GM23338 (cell line): ENCODE measurements at regions not wholly inside any gene's neighbourhood (a gene's known extent, or its start where the extent isn't known, plus 50 kb on each side); places are given as distances from the start of the nearest gene placed in this dataset.
A peak's percentile ranks its signal among the peaks of the same experiment; 100 is the strongest.

Experiments
- ATAC-seq: fragments of 200-7000 bp; cut with Tn5 transposase; 3 replicates; pipeline ENCODE4 v1.9.1; 2020
- DNase-seq: peaks from one replicate; pipeline ENCODE4 v3.0.0-alpha.2; 2015; ENCODE audit warnings: low spot score
- H2AFZ ChIP-seq: fragments of 200-600 bp; sonication (generic); 2 replicates; pipeline ENCODE4 v1.8.0; 2016; ENCODE audit warnings: antibody characterized with exemption, mild to moderate bottlenecking, moderate library complexity
- H3F3A ChIP-seq: fragments of 200-600 bp; sonication (generic); replicated peaks from 2 replicates; pipeline ENCODE4 v1.8.0; 2017; ENCODE audit warnings: antibody characterized with exemption, mixed run types, low read depth
- H3K27ac ChIP-seq: fragments of 200-600 bp; sonication (generic); 2 replicates; pipeline ENCODE4 v1.6.1; 2016; ENCODE audit warnings: low read depth
- H3K27me3 ChIP-seq: fragments of 200-600 bp; sonication (generic); 2 replicates; pipeline ENCODE4 v1.8.0; 2016; ENCODE audit warnings: mild to moderate bottlenecking, mixed run types, moderate library complexity; ENCODE audit not compliant: insufficient read depth
- H3K36me3 ChIP-seq: fragments of 200-600 bp; sonication (generic); 2 replicates; pipeline ENCODE4 v1.8.0; 2016; ENCODE audit warnings: mild to moderate bottlenecking; ENCODE audit not compliant: insufficient read depth
- H3K4me1 ChIP-seq: fragments of 200-600 bp; sonication (generic); 2 replicates; pipeline ENCODE4 v1.8.0; 2016; ENCODE audit warnings: mild to moderate bottlenecking, moderate library complexity; ENCODE audit not compliant: insufficient read depth
- H3K4me2 ChIP-seq: fragments of 200-600 bp; sonication (generic); 2 replicates; pipeline ENCODE4 v1.7.1; 2017; ENCODE audit warnings: mixed run types
- H3K4me3 ChIP-seq: fragments of 200-600 bp; sonication (generic); 2 replicates; pipeline ENCODE4 v1.6.1; 2016; ENCODE audit warnings: mixed run types
- H3K79me2 ChIP-seq: fragments of 200-600 bp; sonication (generic); replicated peaks from 2 replicates; pipeline ENCODE4 v1.8.0; 2017; ENCODE audit warnings: mild to moderate bottlenecking; ENCODE audit not compliant: insufficient read depth
- H3K9me2 ChIP-seq: fragments of 200-600 bp; sonication (generic); 2 replicates; pipeline ENCODE4 v1.8.0; 2017; ENCODE audit not compliant: insufficient read depth
- H4K20me1 ChIP-seq: fragments of 200-600 bp; sonication (generic); replicated peaks from 2 replicates; pipeline ENCODE4 v1.8.0; 2017; ENCODE audit warnings: mild to moderate bottlenecking; ENCODE audit not compliant: insufficient read depth
- H3K27ac Mint-ChIP-seq: 2 replicates; pipeline ENCODE4 v1.8.0; 2020; ENCODE audit warnings: inconsistent platforms, mild to moderate bottlenecking, moderate library complexity, mixed read lengths
- H3K27me3 Mint-ChIP-seq: 3 replicates; pipeline ENCODE4 v1.8.0; 2022; ENCODE audit warnings: low read depth, mild to moderate bottlenecking, moderate library complexity, mixed read lengths, inconsistent platforms; ENCODE audit not compliant: insufficient read depth, poor library complexity
- H3K36me3 Mint-ChIP-seq: 3 replicates; pipeline ENCODE4 v1.8.0; 2021; ENCODE audit warnings: low read depth, mild to moderate bottlenecking, inconsistent platforms, moderate library complexity, mixed read lengths
- H3K4me1 Mint-ChIP-seq: 3 replicates; pipeline ENCODE4 v1.8.0; 2020; ENCODE audit warnings: mild to moderate bottlenecking, inconsistent platforms, mixed read lengths
- H3K4me3 Mint-ChIP-seq: 3 replicates; pipeline ENCODE4 v1.8.0; 2021; ENCODE audit warnings: moderate library complexity, mild to moderate bottlenecking, inconsistent platforms, mixed read lengths
- H3K9me3 Mint-ChIP-seq: 3 replicates; pipeline ENCODE4 v1.8.0; 2020; ENCODE audit warnings: moderate library complexity, mild to moderate bottlenecking, inconsistent platforms, mixed read lengths
- POLR2AphosphoS5 ChIP-seq: IDR thresholded peaks from 2 replicates; pipeline ENCODE4 v1.6.1; 2016; ENCODE audit warnings: antibody characterized with exemption, low read depth
- ZNF462 ChIP-seq: fragments of 250-450 bp; sonication (Bioruptor Pico); IDR thresholded peaks from 2 replicates; pipeline ENCODE4 v1.5.0; 2020; ENCODE audit warnings: mild to moderate bottlenecking, moderate library complexity

- no peak for TF ChIP-seq ZNF462 (CRISPR knock-in tag)
These were observed 270.7 kb downstream of the TMEM167A start (continued) for GRCh38 chr5:82806513-82806912.

- no peak overlapping the region for H3K4me3 Mint-ChIP-seq
- no peaks in the 10 kb centered on the region for H3K27me3 ChIP-seq
- ATAC-seq: peak; percentile 57
- no peak overlapping the region for H3K4me2 ChIP-seq
- H3K27me3 Mint-ChIP-seq: peaks cover 3% of the 10 kb centered on the region
- TF ChIP-seq ZNF462 (CRISPR knock-in tag): peak; percentile 64; the same call in 1 of the 2 replicates
- no peak for TF ChIP-seq POLR2AphosphoS5
- peak overlapping the region; percentile 70 for H3K27ac Mint-ChIP-seq
- DNase-seq: no peak
- H3K4me1 Mint-ChIP-seq: peaks cover 16% of the 10 kb centered on the region
- H3K36me3 Mint-ChIP-seq: no peaks in the 10 kb centered on the region; the same call in 2 of the 3 replicates
- H3K4me3 ChIP-seq: no peak overlapping the region
- no peaks in the 10 kb centered on the region for H3K9me3 Mint-ChIP-seq
- peaks cover 6% of the 10 kb centered on the region for H3K4me1 ChIP-seq
- no peaks in the 10 kb centered on the region for H3K79me2 ChIP-seq
- H4K20me1 ChIP-seq: no peaks in the 10 kb centered on the region
- no peaks in the 10 kb centered on the region for H3K36me3 ChIP-seq
- no peaks in the 10 kb centered on the region for H3F3A ChIP-seq
- H2AFZ ChIP-seq: no peak overlapping the region
- H3K27ac ChIP-seq: no peak overlapping the region
- 0 out of 2 replicates have a peak, but pooled peaks cover 4% of the 10 kb centered on the region for H3K9me2 ChIP-seq
These were observed 273.0 kb downstream of the TMEM167A start for GRCh38 chr5:82804155-82804690.
